GM12878 (cell line): ENCODE measurements at regions not wholly inside any gene's neighbourhood (a gene's known extent, or its start where the extent isn't known, plus 50 kb on each side); places are given as distances from the start of the nearest gene placed in this dataset.

Source experiments
- ATAC-seq: fragments of 200-7000 bp; cut with Tn5 transposase; 3 replicates; pipeline ENCODE4 v1.9.1; 2020; ENCODE audit warnings: mild to moderate bottlenecking, moderate library complexity
- BruUV-seq: library from RNA; stranded (reverse); fragments of 400-500 nt; replicated peaks from 2 replicates; lab custom pipeline; 2021; lab: Mats Ljungman, UMichigan
- CTCF ChIA-PET: fragments of 300-600 bp; sonication (Branson Sonifier 250); formaldehyde crosslinking; extraction: SDS; loops from one replicate; lab custom pipeline; 2021; ENCODE audit warnings: inconsistent platforms; lab: Yijun Ruan, JAX
- POLR2A ChIA-PET: fragments of 350-600 bp; formaldehyde crosslinking; extraction: SDS; loops from one replicate; lab custom pipeline; 2021; ENCODE audit warnings: inconsistent platforms; lab: Charles Lee
- RAD21 ChIA-PET: fragments of 300-600 bp; sonication (Branson Sonifier 250); formaldehyde crosslinking; loops from one replicate; lab custom pipeline; 2023; ENCODE audit warnings: antibody characterized with exemption; ENCODE audit not compliant: unreplicated experiment; lab: Charles Lee
- SMC1A ChIA-PET: fragments of 300-600 bp; sonication (Branson Sonifier 250); formaldehyde crosslinking; loops from one replicate; lab custom pipeline; 2023; ENCODE audit not compliant: unreplicated experiment, uncharacterized antibody; lab: Charles Lee
- DNase-seq: peaks from one replicate; pipeline ENCODE4 v3.0.0-alpha.2; 2011; ENCODE audit warnings: low read depth, low spot score
- FAIRE-seq: peaks from 3 replicates; lab custom pipeline; 2011; peaks lifted over from hg19 to GRCh38; lab: Jason Lieb, UNC
- H2AFZ ChIP-seq: 2 replicates; pipeline ENCODE4 v1.6.0; 2011; ENCODE audit warnings: low read depth, low read length, control low read depth; ENCODE audit not compliant: control insufficient read depth
- H3K27ac ChIP-seq: 2 replicates; pipeline ENCODE4 v1.5.1; 2011; ENCODE audit warnings: control low read depth; ENCODE audit not compliant: control insufficient read depth, insufficient read depth
- H3K27me3 ChIP-seq, 2 experiments: replicated peaks in 1 of 2; 2 replicates each; pipeline versions ENCODE4 v1.6.0 to v1.6.1; 2011; ENCODE audit warnings: low read length in 1 of 2; ENCODE audit not compliant: control insufficient read depth in 2 of 2, insufficient read depth in 2 of 2
- H3K36me3 ChIP-seq, 2 experiments: 2 replicates each; pipeline ENCODE4 v1.5.1; 2011; ENCODE audit warnings: low read length in 1 of 2; ENCODE audit not compliant: control insufficient read depth in 2 of 2, insufficient read depth in 2 of 2
- H3K4me1 ChIP-seq: 2 replicates; pipeline ENCODE4 v1.6.1; 2011; ENCODE audit warnings: mild to moderate bottlenecking, low read length, moderate library complexity, mixed read lengths; ENCODE audit not compliant: control insufficient read depth, insufficient read depth
- H3K4me2 ChIP-seq: 2 replicates; pipeline ENCODE4 v1.6.0; 2011; ENCODE audit warnings: control low read depth; ENCODE audit not compliant: control insufficient read depth, insufficient read depth
- H3K4me3 ChIP-seq: fragments of 200-600 bp; sonication (generic); 2 replicates; pipeline ENCODE4 v1.5.1; 2016
- H3K79me2 ChIP-seq: 2 replicates; pipeline ENCODE4 v1.6.0; 2011; ENCODE audit warnings: low read length; ENCODE audit not compliant: control insufficient read depth, insufficient read depth
- H3K9ac ChIP-seq: 2 replicates; pipeline ENCODE4 v1.8.0; 2011; ENCODE audit warnings: low read length, control low read depth, mixed read lengths; ENCODE audit not compliant: control insufficient read depth, insufficient read depth
- H3K9me3 ChIP-seq: replicated peaks from 3 replicates; pipeline ENCODE4 v1.5.1; 2011; ENCODE audit warnings: mild to moderate bottlenecking, low read length; ENCODE audit not compliant: control insufficient read depth, insufficient read depth
- H4K20me1 ChIP-seq: 2 replicates; pipeline ENCODE4 v1.6.0; 2011; ENCODE audit not compliant: control insufficient read depth, insufficient read depth
- BCL3 ChIP-seq: IDR thresholded peaks from 2 replicates; pipeline ENCODE4 v1.6.1; 2011; ENCODE audit warnings: borderline replicate concordance, low read depth, mild to moderate bottlenecking, moderate library complexity, low read length; ENCODE audit not compliant: insufficient read depth, poor library complexity, severe bottlenecking
- BHLHE40 ChIP-seq, 2 experiments: fragments of 450-650 bp in 1 of 2; IDR thresholded peaks; 2 replicates each; pipeline ENCODE4 v1.6.1; 2011 to 2017; ENCODE audit warnings: low read depth in 2 of 2, borderline replicate concordance in 1 of 2, improper control_type of control experiment in 1 of 2, low read length in 1 of 2, mild to moderate bottlenecking in 1 of 2
- KLF5 ChIP-seq: fragments of 450-650 bp; IDR thresholded peaks from 2 replicates; pipeline ENCODE4 v1.6.1; 2014; ENCODE audit warnings: mild to moderate bottlenecking; ENCODE audit not compliant: partially characterized antibody
- NR2F1 ChIP-seq: fragments of 450-650 bp; conservative IDR thresholded peaks from 2 replicates; pipeline ENCODE4 v1.6.1; 2017; ENCODE audit warnings: mild to moderate bottlenecking
- POLR2A ChIP-seq: IDR thresholded peaks from 2 replicates; pipeline ENCODE4 v1.6.1; 2011; ENCODE audit warnings: low read depth, mild to moderate bottlenecking, low read length
- RAD21 ChIP-seq: IDR thresholded peaks from 2 replicates; pipeline ENCODE4 v1.6.1; 2011; ENCODE audit warnings: mild to moderate bottlenecking, low read depth, low read length, moderate library complexity; ENCODE audit not compliant: insufficient read depth
- RAD51 ChIP-seq: fragments of 450-650 bp; IDR thresholded peaks from 2 replicates; pipeline ENCODE4 v1.6.1; 2016; ENCODE audit warnings: moderate library complexity, mild to moderate bottlenecking, inconsistent platforms
- RELB ChIP-seq: fragments of 450-650 bp; IDR thresholded peaks from 2 replicates; pipeline ENCODE4 v1.6.1; 2017; ENCODE audit warnings: low read depth, mild to moderate bottlenecking, moderate library complexity
- SPI1 ChIP-seq: IDR thresholded peaks from 2 replicates; pipeline ENCODE4 v1.6.1; 2011; ENCODE audit warnings: low read depth, mild to moderate bottlenecking, low read length, moderate library complexity, borderline replicate concordance; ENCODE audit not compliant: insufficient read depth
- ZNF217 ChIP-seq: fragments of 450-650 bp; IDR thresholded peaks from 2 replicates; pipeline ENCODE4 v1.6.1; 2017; ENCODE audit warnings: antibody characterized with exemption, mild to moderate bottlenecking
- ZNF274 ChIP-seq: IDR thresholded peaks from one replicate; pipeline ENCODE4 v1.8.0; 2011; ENCODE audit not compliant: insufficient read length, insufficient read depth
- WGBS: methylation state at CpG from one replicate; pipeline ENCODE4 v1.1.6; 2016; ENCODE audit warnings: low lambda C conversion rate; ENCODE audit not compliant: insufficient replicate concordance, insufficient coverage; ENCODE audit errors: missing lambda C conversion rate; 5-methylcytosine and 5-hydroxymethylcytosine counted together
- in situ Hi-C: fragments of 300-500 bp; cut with MboI; formaldehyde crosslinking; loops from 9 replicates; pipeline ENCODE4 v1.14.3; 2018; ENCODE audit warnings: mixed read lengths
- intact Hi-C: fragments of 100-400 bp; cut with micrococcal nuclease; formaldehyde crosslinking; loops from one replicate; pipeline ENCODE4 v1.14.2; 2022; ENCODE audit not compliant: unreplicated experiment
- TF ChIP-seq, protein P1 (sequence below): IDR thresholded peaks from 2 replicates; pipeline ENCODE4 v1.6.1; 2011; ENCODE audit warnings: borderline replicate concordance, low read depth, mild to moderate bottlenecking, moderate library complexity, mixed read lengths, low read length; ENCODE audit not compliant: insufficient read depth; ENCODE audit errors: extremely low read length

DNA sequence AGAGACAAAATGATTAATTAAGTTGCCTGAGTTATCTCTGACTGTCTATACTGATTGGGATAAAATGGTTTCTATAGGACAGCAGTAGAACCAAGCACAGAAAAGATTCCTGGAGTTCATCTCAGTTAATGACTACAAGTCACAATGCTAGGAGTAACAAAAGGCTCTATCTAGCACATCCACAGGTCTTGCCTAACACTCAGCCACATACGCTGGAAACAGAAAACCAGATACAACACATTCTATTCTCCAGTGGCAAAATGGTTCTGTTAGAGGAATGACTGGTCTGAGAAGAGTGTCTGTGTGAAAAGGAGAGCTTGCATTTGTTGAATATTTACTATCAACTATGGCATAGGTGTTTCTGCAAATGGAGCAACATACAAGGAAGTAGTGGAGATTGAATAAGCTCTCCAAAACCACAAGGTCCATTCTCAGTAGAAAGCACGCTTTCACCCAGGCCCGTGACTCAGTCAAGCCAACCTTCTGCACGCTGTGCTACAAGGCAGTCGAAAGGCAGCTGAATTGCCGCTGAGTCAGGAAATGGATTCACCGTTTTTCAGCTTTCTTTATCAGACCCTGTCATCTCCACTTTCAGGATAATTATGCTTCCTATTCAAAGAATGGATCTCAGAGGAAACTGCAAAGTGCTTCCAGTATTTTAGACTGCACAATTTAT, 761.5 kb downstream of the EFNB2 start:
- POLR2A ChIA-PET = no interaction called here
- CTCF ChIA-PET = interaction anchor here (0.6 to 1.3 kb wide), 2 partner anchors 32 to 1052 kb away, joined by 3 read pairs; no protein-coding TSS in a partner anchor
- no peaks in the 10 kb centered on the region for H4K20me1 ChIP-seq
- SMC1A ChIA-PET = interaction anchor here (0.9 to 1.0 kb wide), 3 partner anchors 17 to 247 kb away, joined by 3 to 4 read pairs (median 3); no protein-coding TSS in a partner anchor
- TF ChIP-seq BHLHE40 (IDR thresholded peaks at IDR 0.05; ENCODE audit: borderline replicate concordance in 1 of 2, low read depth in 2 of 2, low read length in 1 of 2) = 0 out of 4 replicates have a peak, but pooled peaks of 1 of the 2 experiments have one; percentile 6
- TF ChIP-seq, protein P1, sequence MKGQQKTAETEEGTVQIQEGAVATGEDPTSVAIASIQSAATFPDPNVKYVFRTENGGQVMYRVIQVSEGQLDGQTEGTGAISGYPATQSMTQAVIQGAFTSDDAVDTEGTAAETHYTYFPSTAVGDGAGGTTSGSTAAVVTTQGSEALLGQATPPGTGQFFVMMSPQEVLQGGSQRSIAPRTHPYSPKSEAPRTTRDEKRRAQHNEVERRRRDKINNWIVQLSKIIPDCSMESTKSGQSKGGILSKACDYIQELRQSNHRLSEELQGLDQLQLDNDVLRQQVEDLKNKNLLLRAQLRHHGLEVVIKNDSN = no peak
- H3K9me3 ChIP-seq = no peaks in the 10 kb centered on the region
- WGBS = 0% methylated on average over 7 of the region's 7 CpGs
- BruUV-seq = no TSS peak
- ATAC-seq (peak; percentile 20; the same call in 1 of the 3 replicates), FAIRE-seq (no peak), DNase-seq (no peak)
- RAD21 ChIA-PET = interaction anchor here (1.0 kb wide), 1 partner anchor 47 kb away, joined by 3 read pairs; no protein-coding TSS in a partner anchor
- H3K9ac ChIP-seq = no peak overlapping the region
- no peaks in the 10 kb centered on the region for H3K36me3 ChIP-seq
- intact Hi-C loops (no loop called here), in situ Hi-C loops (no loop called here)
- no peak overlapping the region for H2AFZ ChIP-seq
- no peaks in the 10 kb centered on the region for H3K4me1 ChIP-seq
- no peak overlapping the region for H3K27ac ChIP-seq
- H3K4me3 ChIP-seq = no peak overlapping the region
- no peaks in the 10 kb centered on the region for H3K27me3 ChIP-seq
- H3K4me2 ChIP-seq = no peak overlapping the region
- no peaks in the 10 kb centered on the region for H3K79me2 ChIP-seq

- H3K4me1 ChIP-seq = no peaks in the 10 kb centered on the region
- no peak overlapping the region for H3K27ac ChIP-seq
- ChIA-PET CTCF (no interaction called here), RAD21 (no interaction called here), SMC1A (interaction anchor here (0.9 kb wide), 1 partner anchor 18 kb away, joined by 3 read pairs; no protein-coding TSS in a partner anchor), POLR2A (no interaction called here)
- BruUV-seq = no TSS peak
- H3K4me3 ChIP-seq = no peak overlapping the region
- no peaks in the 10 kb centered on the region for H3K27me3 ChIP-seq
- no peak overlapping the region for H3K9ac ChIP-seq
- DNase-seq = no peak
- no peak overlapping the region for H3K4me2 ChIP-seq
- ATAC-seq = no peak
- FAIRE-seq = no peak
- H3K36me3 ChIP-seq = no peaks in the 10 kb centered on the region
- no peaks in the 10 kb centered on the region for H3K9me3 ChIP-seq
- H2AFZ ChIP-seq = no peak overlapping the region
- H3K79me2 ChIP-seq = no peaks in the 10 kb centered on the region
- intact Hi-C loops = no loop called here
- no peaks in the 10 kb centered on the region for H4K20me1 ChIP-seq
- WGBS = 32% methylated on average over 4 of the region's 4 CpGs
- in situ Hi-C loops = no loop called here
- TF ChIP-seq ZNF274 = no peak
- no peak for TF ChIP-seq RELB
- no peak for TF ChIP-seq ZNF217
- TF ChIP-seq BCL3 = no peak
- no peak for TF ChIP-seq RAD21
- no peak for TF ChIP-seq SPI1
- TF ChIP-seq POLR2A = no peak
- TF ChIP-seq NR2F1 = no peak
- TF ChIP-seq RAD51 = no peak
- TF ChIP-seq KLF5 = no peak
Measured at GRCh38 chr13:105773241-105773640, 762.2 kb downstream of the EFNB2 start.
